Fibroblast of skin of back (primary cell): ENCODE measurements at regions not wholly inside any gene's neighbourhood (a gene's known extent, or its start where the extent isn't known, plus 50 kb on each side); places are given as distances from the start of the nearest gene placed in this dataset.
A peak's percentile ranks its signal among the peaks of the same experiment; 100 is the strongest.
"Not testable (repeated sequence)": the region's sequence is repeated elsewhere in the genome, so short reads cannot be mapped to it uniquely, and the experiment has no call there.

Source experiments
- DNase-seq: peaks from one replicate; pipeline ENCODE4 v3.0.0-alpha.2; 2013

DNA sequence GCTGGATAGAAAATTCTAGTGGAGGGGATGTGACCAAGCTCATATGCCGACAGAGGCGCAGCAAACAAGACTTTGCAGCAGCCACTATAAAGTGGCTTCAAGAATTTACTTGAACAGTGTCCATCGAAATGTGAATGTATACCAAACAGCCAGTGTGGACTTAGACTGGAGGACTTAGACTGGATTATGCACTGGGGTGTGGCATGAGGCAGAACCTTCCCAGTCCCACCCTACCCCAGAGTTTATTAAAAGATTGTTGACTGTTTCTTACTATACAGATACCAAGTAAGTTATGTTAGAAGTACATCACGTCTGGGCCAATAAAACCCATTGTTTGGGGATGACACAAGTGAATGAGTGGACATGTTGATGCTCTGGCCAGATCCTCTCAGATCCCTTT, 561.3 kb upstream of the KLF4 start:
- no peak for DNase-seq

GRCh38 chr9:108049671-108050494, 560.3 kb upstream of the KLF4 start:
- no peak for DNase-seq

DNA sequence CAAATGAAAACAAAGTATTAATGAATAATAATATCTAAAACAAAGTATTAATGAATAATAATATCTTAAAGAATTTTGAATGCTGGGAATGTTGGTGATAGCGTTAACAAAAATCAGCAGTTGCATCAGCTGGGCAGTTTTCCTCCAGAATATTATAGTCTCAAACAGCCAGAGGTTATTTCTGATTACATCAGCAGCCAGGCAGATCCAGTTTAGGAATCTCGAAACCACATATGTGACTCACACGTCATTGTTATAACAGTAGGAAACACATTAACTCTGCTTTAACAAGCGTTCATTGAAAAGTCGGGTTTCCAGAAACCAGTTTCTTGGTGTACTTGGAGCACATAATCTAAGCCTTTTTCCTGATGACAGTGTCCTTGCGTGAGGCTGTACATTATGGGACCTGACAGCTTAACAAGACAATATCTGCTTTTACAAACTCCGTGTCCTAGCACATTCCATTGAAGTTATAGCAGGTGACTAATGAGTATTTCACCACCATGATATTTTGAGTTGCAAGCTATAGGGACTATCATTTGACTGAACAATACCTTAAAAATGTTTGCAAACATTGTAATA, 559.5 kb upstream of the KLF4 start:
- DNase-seq, result peak; percentile 96

GRCh38 chr9:108048406-108049025, 558.9 kb upstream of the KLF4 start:
- DNase-seq, result no peak

- not testable (repeated sequence) for DNase-seq
Observed at GRCh38 chr9:108047777-108048176, 558.2 kb upstream of the KLF4 start.

GRCh38 chr9:108047264-108047663, 557.7 kb upstream of the KLF4 start:
- peak; percentile 35 for DNase-seq

GRCh38 chr9:108045851-108046250, 556.3 kb upstream of the KLF4 start:
- DNase-seq, result no peak

GRCh38 chr9:108043585-108043984, 554.0 kb upstream of the KLF4 start:
- DNase-seq, result no peak

- peak; percentile 90 for DNase-seq
Observed at GRCh38 chr9:108041551-108041950, 552.0 kb upstream of the KLF4 start.

DNA sequence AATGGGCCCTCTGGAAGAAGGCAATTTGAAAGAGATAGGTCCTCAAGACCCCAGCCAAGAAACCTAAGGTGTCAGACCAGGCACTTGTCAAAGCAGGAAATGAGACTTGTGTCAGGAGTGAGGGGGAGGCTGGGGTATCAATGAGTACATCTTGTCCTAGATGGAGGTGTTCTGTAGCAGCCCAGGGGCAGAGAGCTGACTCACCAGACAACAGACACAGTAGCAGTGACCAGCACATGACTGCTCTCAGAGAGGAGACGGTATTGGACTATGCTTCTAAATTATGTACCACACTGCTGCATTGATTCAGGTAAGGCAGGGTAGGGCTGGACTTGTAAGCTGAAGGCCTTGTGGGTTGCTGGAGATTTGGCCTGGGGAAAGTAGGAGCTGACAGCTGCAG, 551.2 kb upstream of the KLF4 start:
- DNase-seq, result peak; percentile 56

DNA sequence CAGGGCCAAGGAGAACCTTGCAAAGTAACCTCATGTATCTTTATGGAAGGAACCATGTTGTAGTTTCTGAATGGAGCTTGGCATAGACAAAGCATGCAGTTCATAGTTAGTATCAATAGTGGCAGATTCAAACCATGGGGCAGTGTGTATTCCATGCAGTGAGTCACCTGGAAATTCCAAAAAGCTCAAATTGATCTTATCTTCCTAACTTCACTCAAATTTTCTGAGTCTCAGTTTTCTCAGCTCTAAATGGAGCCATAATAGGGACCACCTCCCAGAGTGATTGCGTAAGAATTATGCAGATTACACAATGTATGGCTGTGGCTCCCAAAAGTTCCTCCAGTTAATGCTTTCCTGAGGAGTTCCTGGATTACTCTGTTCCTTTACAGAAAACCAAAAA, 549.9 kb upstream of the KLF4 start:
- DNase-seq, result no peak

- DNase-seq, result no peak
Observed at GRCh38 chr9:108039012-108039411, 549.4 kb upstream of the KLF4 start.

DNA sequence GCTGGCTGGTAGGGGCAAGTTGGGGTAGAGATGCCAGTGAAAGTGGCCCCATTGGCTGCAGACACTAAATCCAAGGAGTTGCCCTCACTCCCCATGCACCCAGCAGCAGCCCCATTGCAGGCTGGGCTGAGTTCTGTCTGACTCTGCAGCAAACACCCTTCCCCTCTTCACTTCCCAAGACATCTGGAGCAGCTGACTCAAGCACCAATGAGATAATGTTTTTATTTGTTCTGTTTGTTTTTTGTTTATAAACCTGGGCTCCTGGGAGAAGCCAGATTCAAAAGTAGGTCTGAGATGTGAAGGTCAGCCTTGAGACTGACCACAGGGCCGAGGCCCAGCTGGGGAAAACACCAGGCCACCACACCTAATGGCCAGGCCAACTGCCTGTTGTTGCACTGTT, 545.9 kb upstream of the KLF4 start:
- no peak for DNase-seq

GRCh38 chr9:108033976-108034964, 544.7 kb upstream of the KLF4 start:
- no peak for DNase-seq

- DNase-seq, result not testable (repeated sequence)
Observed at GRCh38 chr9:108032079-108032478, 542.5 kb upstream of the KLF4 start.

- DNase-seq, result not testable (repeated sequence)
Observed at GRCh38 chr9:108031221-108031620, 541.7 kb upstream of the KLF4 start.

GRCh38 chr9:108026718-108027117, 537.1 kb upstream of the KLF4 start:
- not testable (repeated sequence) for DNase-seq

- DNase-seq, result no peak
Observed at GRCh38 chr9:108024604-108025003, 535.0 kb upstream of the KLF4 start.

DNA sequence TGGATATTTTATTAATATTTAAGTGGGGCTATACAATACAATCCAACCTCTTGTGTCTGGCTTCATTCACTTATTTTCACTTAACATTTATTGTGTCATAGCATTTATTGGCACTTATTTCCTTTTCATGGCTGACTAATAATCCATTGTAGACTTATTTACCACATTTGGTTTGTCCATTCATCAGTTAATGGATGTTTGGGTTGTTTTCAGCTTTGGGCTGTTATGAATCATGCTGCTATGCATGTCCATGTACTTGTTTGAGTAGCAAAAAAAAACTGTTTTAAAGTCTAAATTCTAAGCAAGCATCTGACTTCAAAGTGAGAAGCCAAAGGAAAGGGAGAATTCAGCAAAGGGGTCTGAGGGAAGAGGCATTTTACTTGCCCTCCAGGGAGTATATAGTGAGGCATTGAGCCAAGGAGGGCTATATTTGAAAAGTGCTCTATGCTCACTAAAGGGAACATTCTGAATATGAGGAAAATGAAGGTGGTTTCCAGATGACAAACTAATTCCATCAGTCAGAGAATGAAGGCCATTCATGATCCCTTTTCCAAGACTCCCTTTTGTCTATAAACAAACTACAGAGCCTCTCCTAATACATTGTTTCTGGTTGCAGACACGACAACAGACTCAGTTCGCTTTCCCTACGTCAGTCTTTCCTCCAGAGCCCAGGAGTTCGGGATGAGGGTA, 532.8 kb upstream of the KLF4 start:
- no peak for DNase-seq

DNA sequence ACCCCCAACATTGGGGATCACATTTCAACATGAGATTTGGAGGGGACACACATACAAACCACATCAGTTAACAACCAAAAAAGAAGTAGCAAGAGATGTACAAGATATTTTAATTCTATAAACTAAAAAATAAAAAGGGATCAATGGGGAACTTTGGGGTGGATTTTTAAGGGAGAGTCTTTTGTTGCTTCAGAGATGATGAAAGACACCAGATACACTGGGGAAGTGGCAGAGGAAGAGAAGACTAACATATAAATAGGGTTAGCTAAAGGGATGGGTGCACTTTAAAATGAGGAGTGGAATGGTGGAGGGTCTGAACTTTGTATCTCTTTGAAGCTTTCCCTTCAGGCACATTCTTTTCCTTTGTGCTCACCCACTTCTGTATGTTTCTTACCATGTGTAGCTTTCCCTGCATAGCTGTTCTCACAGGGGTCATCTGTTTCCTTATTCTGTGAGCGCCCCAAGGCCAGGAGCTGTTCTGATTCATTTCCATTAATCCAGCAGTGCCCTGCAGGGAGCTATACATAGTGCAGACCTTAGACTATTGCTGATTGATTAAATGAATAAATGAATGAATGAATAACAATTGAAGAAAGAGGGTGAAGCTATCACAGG, 531.6 kb upstream of the KLF4 start:
- no peak for DNase-seq

GRCh38 chr9:108019821-108020220, 530.3 kb upstream of the KLF4 start:
- no peak for DNase-seq

GRCh38 chr9:108017671-108018070, 528.1 kb upstream of the KLF4 start:
- no peak for DNase-seq
